ENCODE measurements at regions not wholly inside any gene's neighbourhood (a gene's known extent, or its start where the extent isn't known, plus 50 kb on each side); places are given as distances from the start of the nearest gene placed in this dataset.

- TF ChIP-seq ZNF780A (CRISPR knock-in tag; IDR thresholded peaks at IDR 0.05) (no peak), CTCF (IDR thresholded peaks at IDR 0.05 in 2 of 3, conservative IDR thresholded peaks at IDR 0.05 in 1 of 3; ENCODE audit: insufficient read depth in 2 of 3, low read depth in 1 of 3, low read length in 3 of 3) (no peak), CBFA2T3 (IDR thresholded peaks at IDR 0.05) (peak; percentile 90), ZNF134 (CRISPR knock-in tag; conservative IDR thresholded peaks at IDR 0.05) (no peak), ZNF785 (CRISPR knock-in tag; IDR thresholded peaks at IDR 0.05) (no peak), ZNF146 (CRISPR knock-in tag; IDR thresholded peaks at IDR 0.05; ENCODE audit: unreplicated experiment) (no peak), ZNF384 (IDR thresholded peaks at IDR 0.05; ENCODE audit: low read depth, low read length) (no peak), ZNF586 (CRISPR knock-in tag; conservative IDR thresholded peaks at IDR 0.05) (no peak), TAF1 (IDR thresholded peaks at IDR 0.05; ENCODE audit: control insufficient read depth, extremely low read depth, insufficient read depth, low read length, severe bottlenecking) (no peak), RBM14 (IDR thresholded peaks at IDR 0.05; ENCODE audit: borderline replicate concordance, insufficient read depth, low read depth, low read length) (no peak), CCNT2 (IDR thresholded peaks at IDR 0.05; ENCODE audit: borderline replicate concordance, extremely low read depth, insufficient read length, low read depth, low read length) (no peak), PHF21A (IDR thresholded peaks at IDR 0.05; ENCODE audit: borderline replicate concordance, low read depth) (no peak), ESRRA (IDR thresholded peaks at IDR 0.05; ENCODE audit: borderline replicate concordance, low read depth) (no peak), ZBTB11 (CRISPR knock-in tag; IDR thresholded peaks at IDR 0.05) (no peak), SNRNP70 (optimal IDR thresholded peaks at IDR 0.05; ENCODE audit: low read depth, low read length) (no peak), SAFB (IDR thresholded peaks at IDR 0.05; ENCODE audit: borderline replicate concordance, low read depth, low read length) (no peak), ZNF79 (CRISPR knock-in tag; IDR thresholded peaks at IDR 0.05; ENCODE audit: low read depth) (no peak), FIP1L1 (IDR thresholded peaks at IDR 0.05; ENCODE audit: low read depth, low read length, poor library complexity, severe bottlenecking) (no peak), MCM7 (IDR thresholded peaks at IDR 0.05) (no peak), FOSL1 (tag; conservative IDR thresholded peaks at IDR 0.05) (no peak), CBX3 (IDR thresholded peaks at IDR 0.05; ENCODE audit: borderline replicate concordance in 1 of 2, low read length in 2 of 2) (no peak), CAMTA2 (CRISPR knock-in tag; conservative IDR thresholded peaks at IDR 0.05) (no peak), FOXP4 (CRISPR knock-in tag; IDR thresholded peaks at IDR 0.05; ENCODE audit: borderline replicate concordance) (no peak)
These were observed 102.7 kb upstream of the AADACL2 start (continued) for GRCh38 chr3:151630938-151631441.
